H9 (cell line): ENCODE measurements at regions not wholly inside any gene's neighbourhood (a gene's known extent, or its start where the extent isn't known, plus 50 kb on each side); places are given as distances from the start of the nearest gene placed in this dataset.

Source experiments
- DNase-seq: peaks from one replicate; pipeline ENCODE4 v3.0.0-alpha.2; 2017
- H2AFZ ChIP-seq: one replicate; pipeline ENCODE4 v1.6.1; 2013; ENCODE audit warnings: mild to moderate bottlenecking, low read length, control low read depth, moderate library complexity
- H2AK5ac ChIP-seq: 2 replicates; pipeline ENCODE4 v1.6.1; 2013; ENCODE audit warnings: low read length, control low read depth, mixed read lengths; ENCODE audit not compliant: insufficient read length
- H2BK120ac ChIP-seq: one replicate; pipeline ENCODE4 v1.6.1; 2013; ENCODE audit warnings: low read depth, mild to moderate bottlenecking, low read length, control low read depth, inconsistent platforms; ENCODE audit not compliant: poor library complexity, severe bottlenecking
- H2BK12ac ChIP-seq: 2 replicates; pipeline ENCODE4 v1.6.1; 2013; ENCODE audit warnings: low read length, control low read depth, mixed read lengths, low read depth; ENCODE audit not compliant: insufficient read length
- H2BK15ac ChIP-seq: 2 replicates; pipeline ENCODE4 v1.6.1; 2013; ENCODE audit warnings: low read depth, low read length, control low read depth
- H2BK20ac ChIP-seq: one replicate; pipeline ENCODE4 v1.6.1; 2013; ENCODE audit warnings: low read depth, mild to moderate bottlenecking, low read length, control low read depth, inconsistent platforms; ENCODE audit not compliant: poor library complexity, severe bottlenecking
- H2BK5ac ChIP-seq: 2 replicates; pipeline ENCODE4 v1.6.1; 2013; ENCODE audit warnings: low read length, control low read depth, mixed read lengths; ENCODE audit not compliant: insufficient read length
- H3K14ac ChIP-seq: 2 replicates; pipeline ENCODE4 v1.6.1; 2013; ENCODE audit warnings: low read length, control low read depth; ENCODE audit not compliant: insufficient read depth
- H3K18ac ChIP-seq: 2 replicates; pipeline ENCODE4 v1.6.1; 2013; ENCODE audit warnings: low read depth, mild to moderate bottlenecking, mixed read lengths, low read length, control low read depth; ENCODE audit not compliant: insufficient read length
- H3K23ac ChIP-seq: 2 replicates; pipeline ENCODE4 v1.6.1; 2013; ENCODE audit warnings: low read length, control low read depth, mixed read lengths, low read depth; ENCODE audit not compliant: insufficient read length
- H3K23me2 ChIP-seq: 2 replicates; pipeline ENCODE4 v1.6.1; 2013; ENCODE audit warnings: low read depth, mild to moderate bottlenecking, mixed read lengths, low read length, control low read depth; ENCODE audit not compliant: insufficient read length, poor library complexity, severe bottlenecking
- H3K27ac ChIP-seq: 2 replicates; pipeline ENCODE4 v1.5.1; 2013; ENCODE audit warnings: low read length, control low read depth, mixed read lengths, low read depth; ENCODE audit not compliant: insufficient read length
- H3K27me3 ChIP-seq: 2 replicates; pipeline ENCODE4 v1.6.1; 2013; ENCODE audit warnings: low read length, control low read depth, inconsistent platforms; ENCODE audit not compliant: insufficient read depth
- H3K4ac ChIP-seq: 2 replicates; pipeline ENCODE4 v1.6.1; 2013; ENCODE audit warnings: low read depth, mild to moderate bottlenecking, control low read depth, inconsistent platforms, low read length, moderate library complexity
- H3K4me1 ChIP-seq: 2 replicates; pipeline ENCODE4 v1.6.1; 2013; ENCODE audit warnings: low read length, control low read depth, inconsistent platforms; ENCODE audit not compliant: insufficient read depth
- H3K4me2 ChIP-seq: 2 replicates; pipeline ENCODE4 v1.6.1; 2013; ENCODE audit warnings: low read length, control low read depth, mixed read lengths; ENCODE audit not compliant: insufficient read length, insufficient read depth
- H3K56ac ChIP-seq: 2 replicates; pipeline ENCODE4 v1.6.1; 2013; ENCODE audit warnings: low read depth, mild to moderate bottlenecking, mixed read lengths, low read length, control low read depth; ENCODE audit not compliant: insufficient read length
- H3K79me1 ChIP-seq: 2 replicates; pipeline ENCODE4 v1.6.1; 2013; ENCODE audit warnings: low read depth, mild to moderate bottlenecking, moderate library complexity, low read length, control low read depth, inconsistent platforms; ENCODE audit not compliant: insufficient read depth, poor library complexity, severe bottlenecking
- H3K79me2 ChIP-seq: 2 replicates; pipeline ENCODE4 v1.6.1; 2013; ENCODE audit warnings: low read length, control low read depth, inconsistent platforms; ENCODE audit not compliant: insufficient read depth
- H3K9ac ChIP-seq: 2 replicates; pipeline ENCODE4 v1.6.1; 2013; ENCODE audit warnings: low read length, control low read depth, mixed read lengths; ENCODE audit not compliant: insufficient read length; ENCODE audit errors: extremely low read depth
- H3K9me3 ChIP-seq: one replicate; pipeline ENCODE4 v1.6.1; 2013; ENCODE audit warnings: low read depth, low read length, inconsistent platforms; ENCODE audit not compliant: control insufficient read depth
- H3T11ph ChIP-seq: one replicate; pipeline ENCODE4 v1.6.1; 2013; ENCODE audit warnings: mild to moderate bottlenecking, low read length, control low read depth, inconsistent platforms
- H4K20me1 ChIP-seq: one replicate; pipeline ENCODE4 v1.6.1; 2013; ENCODE audit not compliant: control insufficient read depth, insufficient read length, insufficient read depth
- H4K5ac ChIP-seq: 2 replicates; pipeline ENCODE4 v1.6.1; 2013; ENCODE audit warnings: low read depth, mild to moderate bottlenecking, mixed read lengths, low read length, control low read depth; ENCODE audit not compliant: insufficient read length
- H4K8ac ChIP-seq: replicated peaks from 2 replicates; pipeline ENCODE4 v1.6.1; 2013; ENCODE audit warnings: low read length, control low read depth, mixed read lengths, low read depth; ENCODE audit not compliant: insufficient read length
- H4K91ac ChIP-seq: 2 replicates; pipeline ENCODE4 v1.6.1; 2013; ENCODE audit warnings: low read depth, mild to moderate bottlenecking, moderate library complexity, mixed read lengths, low read length, control low read depth; ENCODE audit not compliant: insufficient read length
- H3K27ac Mint-ChIP-seq, 3 experiments: 2 replicates in 2 of 3; 3 replicates in 1 of 3; pipeline ENCODE4 v1.8.0; 2020 to 2021; ENCODE audit warnings: mixed read lengths in 3 of 3, mild to moderate bottlenecking in 1 of 3, moderate library complexity in 1 of 3
- H3K27me3 Mint-ChIP-seq: 2 replicates; pipeline ENCODE4 v1.8.0; 2021; ENCODE audit warnings: low read depth, mild to moderate bottlenecking, moderate library complexity, mixed read lengths
- H3K36me3 Mint-ChIP-seq, 3 experiments: 2 replicates in 2 of 3; 3 replicates in 1 of 3; pipeline ENCODE4 v1.8.0; 2020 to 2021; ENCODE audit warnings: low read depth in 3 of 3, mixed read lengths in 3 of 3; ENCODE audit not compliant: insufficient read depth in 1 of 3
- H3K4me1 Mint-ChIP-seq, 2 experiments: 2 replicates each; pipeline ENCODE4 v1.8.0; 2020; ENCODE audit warnings: mixed read lengths in 2 of 2
- H3K4me3 Mint-ChIP-seq, 2 experiments: 2 replicates in 1 of 2; 3 replicates in 1 of 2; pipeline ENCODE4 v1.8.0; 2020 to 2021; ENCODE audit warnings: mild to moderate bottlenecking in 2 of 2, mixed read lengths in 2 of 2, moderate library complexity in 1 of 2
- H3K9me3 Mint-ChIP-seq, 2 experiments: 2 replicates in 1 of 2; 3 replicates in 1 of 2; pipeline ENCODE4 v1.8.0; 2020; ENCODE audit warnings: mild to moderate bottlenecking in 2 of 2, mixed read lengths in 2 of 2, moderate library complexity in 1 of 2
- CTCF ChIP-seq: fragments of 200-600 bp; sonication (generic); conservative IDR thresholded peaks from 3 replicates; pipeline ENCODE4 v1.8.0; 2021; ENCODE audit warnings: antibody characterized with exemption, mild to moderate bottlenecking
- WGBS: extraction: QIAGEN DNeasy Blood & Tissue Kit; methylation state at CpG from one replicate; pipeline ENCODE4 v1.1.7; 2013; ENCODE audit warnings: missing lambda C conversion rate, low lambda C conversion rate, mixed read lengths; ENCODE audit not compliant: insufficient read length; ENCODE audit errors: extremely low coverage; 5-methylcytosine and 5-hydroxymethylcytosine counted together

- H2BK12ac ChIP-seq: no peak overlapping the region
- no peaks in the 10 kb centered on the region for H4K20me1 ChIP-seq
- H3K18ac ChIP-seq: no peak overlapping the region
- H3K9me3 ChIP-seq: no peaks in the 10 kb centered on the region
- no peaks in the 10 kb centered on the region; a peak in 1 of 5 replicates for H3K9me3 Mint-ChIP-seq
- no peak overlapping the region for H3K14ac ChIP-seq
- no peak overlapping the region for H3K27ac Mint-ChIP-seq
- peaks cover 5% of the 10 kb centered on the region for H3K27me3 Mint-ChIP-seq
- H3K23me2 ChIP-seq: peaks cover 2% of the 10 kb centered on the region
- H4K8ac ChIP-seq: no peak overlapping the region
- H4K91ac ChIP-seq: no peak overlapping the region
- DNase-seq: no peak
- H3K23ac ChIP-seq: no peak overlapping the region
- no peak overlapping the region for H2BK20ac ChIP-seq
- H3K4ac ChIP-seq: no peak overlapping the region
- H2AFZ ChIP-seq: no peak overlapping the region
- H3T11ph ChIP-seq: no peak overlapping the region
- no peak overlapping the region for H2BK5ac ChIP-seq
- H2AK5ac ChIP-seq: no peak overlapping the region
- H3K9ac ChIP-seq: no peak overlapping the region
- H2BK15ac ChIP-seq: no peak overlapping the region
- H2BK120ac ChIP-seq: no peak overlapping the region
- no peak overlapping the region for H3K56ac ChIP-seq
- no peaks in the 10 kb centered on the region for H3K27me3 ChIP-seq
- H3K4me1 Mint-ChIP-seq: no peaks in the 10 kb centered on the region
- no CpG with 5 or more reads among the region's 5 CpGs for WGBS
- no peaks in the 10 kb centered on the region; a peak in 1 of 7 replicates for H3K36me3 Mint-ChIP-seq
- no peaks in the 10 kb centered on the region for H3K4me1 ChIP-seq
- H3K4me2 ChIP-seq: no peak overlapping the region
- no peak for TF ChIP-seq CTCF
- H3K79me2 ChIP-seq: no peaks in the 10 kb centered on the region
- H4K5ac ChIP-seq: no peak overlapping the region
- H3K79me1 ChIP-seq: no peaks in the 10 kb centered on the region
- H3K4me3 Mint-ChIP-seq: no peak overlapping the region
- H3K27ac ChIP-seq: no peak overlapping the region
Observed at GRCh38 chr18:78784861-78785260, 194.8 kb upstream of the SALL3 start.
